Fibroblast of pulmonary artery (primary cell): ENCODE measurements at regions not wholly inside any gene's neighbourhood (a gene's known extent, or its start where the extent isn't known, plus 50 kb on each side); places are given as distances from the start of the nearest gene placed in this dataset.

Experiments
- DNase-seq: peaks from one replicate; pipeline ENCODE4 v3.0.0-alpha.2; 2010; ENCODE audit warnings: low read depth
- H3K4me3 ChIP-seq: replicated peaks from 2 replicates; pipeline ENCODE4 v1.5.1; 2011; ENCODE audit warnings: low read depth, mild to moderate bottlenecking, control low read depth, low read length, moderate library complexity
- CTCF ChIP-seq: IDR thresholded peaks from 2 replicates; pipeline ENCODE4 v1.5.1; 2011; ENCODE audit warnings: mild to moderate bottlenecking, control low read depth, low read length, inconsistent platforms; ENCODE audit errors: missing control alignments

GRCh38 chr12:124208489-124208888, 86.4 kb upstream of the RFLNA start:
- H3K4me3 ChIP-seq: no peak overlapping the region
- no peak for TF ChIP-seq CTCF
- peak; percentile 8 for DNase-seq

GRCh38 chr12:124210991-124211577, 83.8 kb upstream of the RFLNA start:
- DNase-seq: no peak
- no peak for TF ChIP-seq CTCF
- H3K4me3 ChIP-seq: no peak overlapping the region

GRCh38 chr12:124211753-124212152, 83.1 kb upstream of the RFLNA start:
- TF ChIP-seq CTCF: no peak
- no peak for DNase-seq

GRCh38 chr12:124213666-124214347, 81.1 kb upstream of the RFLNA start:
- DNase-seq: no peak
- TF ChIP-seq CTCF: no peak
- no peak overlapping the region for H3K4me3 ChIP-seq

More at GRCh38 chr12:124211753-124212152, 83.1 kb upstream of the RFLNA start:
- no peak overlapping the region for H3K4me3 ChIP-seq

- no peak for TF ChIP-seq CTCF
- H3K4me3 ChIP-seq: no peak overlapping the region
Measured at GRCh38 chr12:124214574-124214973, 80.3 kb upstream of the RFLNA start.

GRCh38 chr12:124216966-124217365, 77.9 kb upstream of the RFLNA start:
- no peak for TF ChIP-seq CTCF
- DNase-seq: no peak
- no peak overlapping the region for H3K4me3 ChIP-seq

More at GRCh38 chr12:124214574-124214973, 80.3 kb upstream of the RFLNA start:
- DNase-seq: no peak
